HEK293 (cell line): ENCODE measurements at regions not wholly inside any gene's neighbourhood (a gene's known extent, or its start where the extent isn't known, plus 50 kb on each side); places are given as distances from the start of the nearest gene placed in this dataset.

Source experiments
- CTCF ChIP-seq: fragments of 450-650 bp; formaldehyde crosslinking; IDR thresholded peaks from 2 replicates; pipeline ENCODE4 v1.5.1; 2016; ENCODE audit warnings: missing biosample characterization, missing genetic modification characterization
- PRDM6 ChIP-seq: fragments of 450-650 bp; formaldehyde crosslinking; IDR thresholded peaks from 2 replicates; pipeline ENCODE4 v1.5.1; 2017; ENCODE audit warnings: missing biosample characterization, missing genetic modification characterization
- SETDB1 ChIP-seq: IDR thresholded peaks from one replicate; pipeline ENCODE4 v1.6.1; 2017; ENCODE audit warnings: mild to moderate bottlenecking, low read length, moderate library complexity, mixed read lengths; ENCODE audit not compliant: insufficient read length
- ZNF18 ChIP-seq: fragments of 450-650 bp; formaldehyde crosslinking; IDR thresholded peaks from 2 replicates; pipeline ENCODE4 v1.5.1; 2016; ENCODE audit warnings: missing biosample characterization, missing genetic modification characterization
- ZNF24 ChIP-seq: fragments of 450-650 bp; formaldehyde crosslinking; IDR thresholded peaks from 2 replicates; pipeline ENCODE4 v1.5.1; 2016; ENCODE audit warnings: missing biosample characterization, missing genetic modification characterization
- ZNF366 ChIP-seq: fragments of 450-650 bp; formaldehyde crosslinking; conservative IDR thresholded peaks from 2 replicates; pipeline ENCODE4 v1.5.1; 2016; ENCODE audit warnings: missing biosample characterization, missing genetic modification characterization
- ZNF416 ChIP-seq: fragments of 450-650 bp; formaldehyde crosslinking; IDR thresholded peaks from 2 replicates; pipeline ENCODE4 v1.5.1; 2016; ENCODE audit warnings: missing biosample characterization, missing genetic modification characterization
- ZNF580 ChIP-seq: fragments of 450-650 bp; formaldehyde crosslinking; IDR thresholded peaks from 2 replicates; pipeline ENCODE4 v1.5.1; 2016; ENCODE audit warnings: missing biosample characterization, missing genetic modification characterization
- TF ChIP-seq, protein P1 (sequence below): fragments of 450-650 bp; formaldehyde crosslinking; IDR thresholded peaks from 2 replicates; pipeline ENCODE4 v1.5.1; 2016; ENCODE audit warnings: missing biosample characterization, missing genetic modification characterization
- TF ChIP-seq, protein P2 (sequence below): fragments of 450-650 bp; formaldehyde crosslinking; IDR thresholded peaks from 2 replicates; pipeline ENCODE4 v1.5.1; 2016; ENCODE audit warnings: missing biosample characterization, missing genetic modification characterization

GRCh38 chr20:55778796-55779195 is 226.5 kb downstream of the CBLN4 start:
- TF ChIP-seq, protein P1, sequence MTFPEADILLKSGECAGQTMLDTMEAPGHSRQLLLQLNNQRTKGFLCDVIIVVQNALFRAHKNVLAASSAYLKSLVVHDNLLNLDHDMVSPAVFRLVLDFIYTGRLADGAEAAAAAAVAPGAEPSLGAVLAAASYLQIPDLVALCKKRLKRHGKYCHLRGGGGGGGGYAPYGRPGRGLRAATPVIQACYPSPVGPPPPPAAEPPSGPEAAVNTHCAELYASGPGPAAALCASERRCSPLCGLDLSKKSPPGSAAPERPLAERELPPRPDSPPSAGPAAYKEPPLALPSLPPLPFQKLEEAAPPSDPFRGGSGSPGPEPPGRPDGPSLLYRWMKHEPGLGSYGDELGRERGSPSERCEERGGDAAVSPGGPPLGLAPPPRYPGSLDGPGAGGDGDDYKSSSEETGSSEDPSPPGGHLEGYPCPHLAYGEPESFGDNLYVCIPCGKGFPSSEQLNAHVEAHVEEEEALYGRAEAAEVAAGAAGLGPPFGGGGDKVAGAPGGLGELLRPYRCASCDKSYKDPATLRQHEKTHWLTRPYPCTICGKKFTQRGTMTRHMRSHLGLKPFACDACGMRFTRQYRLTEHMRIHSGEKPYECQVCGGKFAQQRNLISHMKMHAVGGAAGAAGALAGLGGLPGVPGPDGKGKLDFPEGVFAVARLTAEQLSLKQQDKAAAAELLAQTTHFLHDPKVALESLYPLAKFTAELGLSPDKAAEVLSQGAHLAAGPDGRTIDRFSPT (tag by site-specific recombination), result no peak
- no peak for TF ChIP-seq ZNF366 (tag by site-specific recombination)
- no peak for TF ChIP-seq ZNF416 (tag by site-specific recombination)
- TF ChIP-seq PRDM6, result no peak
- no peak for TF ChIP-seq ZNF24
- TF ChIP-seq CTCF (tag by site-specific recombination), result no peak
- no peak for TF ChIP-seq ZNF18 (tag by site-specific recombination)
- TF ChIP-seq ZNF580 (tag by site-specific recombination), result no peak
- no peak for TF ChIP-seq SETDB1
- TF ChIP-seq, protein P2, sequence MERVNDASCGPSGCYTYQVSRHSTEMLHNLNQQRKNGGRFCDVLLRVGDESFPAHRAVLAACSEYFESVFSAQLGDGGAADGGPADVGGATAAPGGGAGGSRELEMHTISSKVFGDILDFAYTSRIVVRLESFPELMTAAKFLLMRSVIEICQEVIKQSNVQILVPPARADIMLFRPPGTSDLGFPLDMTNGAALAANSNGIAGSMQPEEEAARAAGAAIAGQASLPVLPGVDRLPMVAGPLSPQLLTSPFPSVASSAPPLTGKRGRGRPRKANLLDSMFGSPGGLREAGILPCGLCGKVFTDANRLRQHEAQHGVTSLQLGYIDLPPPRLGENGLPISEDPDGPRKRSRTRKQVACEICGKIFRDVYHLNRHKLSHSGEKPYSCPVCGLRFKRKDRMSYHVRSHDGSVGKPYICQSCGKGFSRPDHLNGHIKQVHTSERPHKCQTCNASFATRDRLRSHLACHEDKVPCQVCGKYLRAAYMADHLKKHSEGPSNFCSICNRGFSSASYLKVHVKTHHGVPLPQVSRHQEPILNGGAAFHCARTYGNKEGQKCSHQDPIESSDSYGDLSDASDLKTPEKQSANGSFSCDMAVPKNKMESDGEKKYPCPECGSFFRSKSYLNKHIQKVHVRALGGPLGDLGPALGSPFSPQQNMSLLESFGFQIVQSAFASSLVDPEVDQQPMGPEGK (tag by site-specific recombination), result no peak
